ENCODE measurements at regions not wholly inside any gene's neighbourhood (a gene's known extent, or its start where the extent isn't known, plus 50 kb on each side); places are given as distances from the start of the nearest gene placed in this dataset.

DNA sequence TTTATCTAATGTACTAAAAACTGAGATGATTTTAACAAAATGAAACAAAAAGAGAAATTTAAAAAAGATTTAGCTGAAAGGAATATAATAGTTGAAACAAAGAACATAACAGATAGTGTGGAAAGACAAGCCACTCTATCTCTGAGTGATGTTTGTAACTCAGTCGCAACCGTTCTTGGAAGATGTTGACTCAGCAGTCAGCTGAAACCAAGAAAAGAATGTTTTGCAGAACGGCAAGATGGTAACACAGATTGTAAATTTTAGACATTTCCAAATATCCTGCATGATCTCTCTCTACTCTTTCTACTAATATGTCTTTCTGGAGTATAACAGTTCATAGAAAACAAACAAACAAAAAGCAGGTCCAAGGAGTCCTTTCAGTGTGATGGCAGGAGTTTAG lies 746.1 kb upstream of the CDH6 start:
- TF ChIP-seq, protein P1, sequence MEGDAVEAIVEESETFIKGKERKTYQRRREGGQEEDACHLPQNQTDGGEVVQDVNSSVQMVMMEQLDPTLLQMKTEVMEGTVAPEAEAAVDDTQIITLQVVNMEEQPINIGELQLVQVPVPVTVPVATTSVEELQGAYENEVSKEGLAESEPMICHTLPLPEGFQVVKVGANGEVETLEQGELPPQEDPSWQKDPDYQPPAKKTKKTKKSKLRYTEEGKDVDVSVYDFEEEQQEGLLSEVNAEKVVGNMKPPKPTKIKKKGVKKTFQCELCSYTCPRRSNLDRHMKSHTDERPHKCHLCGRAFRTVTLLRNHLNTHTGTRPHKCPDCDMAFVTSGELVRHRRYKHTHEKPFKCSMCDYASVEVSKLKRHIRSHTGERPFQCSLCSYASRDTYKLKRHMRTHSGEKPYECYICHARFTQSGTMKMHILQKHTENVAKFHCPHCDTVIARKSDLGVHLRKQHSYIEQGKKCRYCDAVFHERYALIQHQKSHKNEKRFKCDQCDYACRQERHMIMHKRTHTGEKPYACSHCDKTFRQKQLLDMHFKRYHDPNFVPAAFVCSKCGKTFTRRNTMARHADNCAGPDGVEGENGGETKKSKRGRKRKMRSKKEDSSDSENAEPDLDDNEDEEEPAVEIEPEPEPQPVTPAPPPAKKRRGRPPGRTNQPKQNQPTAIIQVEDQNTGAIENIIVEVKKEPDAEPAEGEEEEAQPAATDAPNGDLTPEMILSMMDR (IDR thresholded peaks at IDR 0.05) = no peak
- TF ChIP-seq POLR2A (IDR thresholded peaks at IDR 0.05) = no peak
